C4-2B (cell line): ENCODE measurements at regions not wholly inside any gene's neighbourhood (a gene's known extent, or its start where the extent isn't known, plus 50 kb on each side); places are given as distances from the start of the nearest gene placed in this dataset.

Experiments
- CTCF ChIP-seq: fragments of 450-650 bp; conservative IDR thresholded peaks from 2 replicates; pipeline ENCODE4 v1.5.1; 2017; ENCODE audit warnings: mild to moderate bottlenecking
- ZFX ChIP-seq: fragments of 450-650 bp; IDR thresholded peaks from 2 replicates; pipeline ENCODE4 v1.6.1; 2017

GRCh38 chr15:26191193-26191592 lies 328.1 kb upstream of the ATP10A start:
- TF ChIP-seq CTCF: no peak
- TF ChIP-seq ZFX: no peak
